C4-2B (cell line): ENCODE measurements at regions not wholly inside any gene's neighbourhood (a gene's known extent, or its start where the extent isn't known, plus 50 kb on each side); places are given as distances from the start of the nearest gene placed in this dataset.

Experiments
- CTCF ChIP-seq: fragments of 450-650 bp; conservative IDR thresholded peaks from 2 replicates; pipeline ENCODE4 v1.5.1; 2017; ENCODE audit warnings: mild to moderate bottlenecking
- ZFX ChIP-seq: fragments of 450-650 bp; IDR thresholded peaks from 2 replicates; pipeline ENCODE4 v1.6.1; 2017

DNA sequence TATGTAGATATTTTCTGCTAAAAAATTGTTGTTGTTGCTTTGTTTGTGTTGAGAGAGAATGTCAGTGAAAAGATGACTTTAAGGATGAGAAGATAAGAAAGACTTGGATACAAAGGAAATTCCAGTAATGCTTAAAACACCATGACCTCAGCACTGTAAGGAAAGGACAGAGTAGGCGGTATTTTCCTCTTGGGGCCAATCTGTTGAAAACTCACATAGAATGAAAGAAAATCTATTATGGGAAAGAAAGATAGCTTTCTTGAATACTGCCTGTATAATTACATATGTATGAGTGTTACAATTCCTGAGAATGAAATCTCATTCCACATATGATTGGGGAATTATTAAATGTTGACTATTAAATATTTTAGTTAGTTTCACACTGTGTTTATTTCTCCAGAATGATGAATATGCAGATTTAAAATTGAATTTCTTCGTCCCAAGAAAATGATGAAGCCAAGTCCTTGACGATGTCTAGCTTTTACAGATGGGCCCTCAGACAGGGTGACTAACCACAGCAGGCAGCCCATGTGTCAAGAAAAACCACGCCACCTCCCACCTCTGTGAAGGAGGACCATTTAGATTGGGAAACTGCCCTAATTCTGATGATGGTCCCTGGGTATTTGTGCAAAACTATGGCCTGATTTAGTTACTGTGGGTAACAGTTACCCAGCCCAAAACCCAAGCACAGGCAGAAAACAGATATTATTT, 49.7 kb upstream of the LMO4 start:
- TF ChIP-seq CTCF (no peak), ZFX (no peak)
